ENCODE measurements at regions not wholly inside any gene's neighbourhood (a gene's known extent, or its start where the extent isn't known, plus 50 kb on each side); places are given as distances from the start of the nearest gene placed in this dataset.
"Not testable (repeated sequence)": the region's sequence is repeated elsewhere in the genome, so short reads cannot be mapped to it uniquely, and the experiment has no call there.

DNA sequence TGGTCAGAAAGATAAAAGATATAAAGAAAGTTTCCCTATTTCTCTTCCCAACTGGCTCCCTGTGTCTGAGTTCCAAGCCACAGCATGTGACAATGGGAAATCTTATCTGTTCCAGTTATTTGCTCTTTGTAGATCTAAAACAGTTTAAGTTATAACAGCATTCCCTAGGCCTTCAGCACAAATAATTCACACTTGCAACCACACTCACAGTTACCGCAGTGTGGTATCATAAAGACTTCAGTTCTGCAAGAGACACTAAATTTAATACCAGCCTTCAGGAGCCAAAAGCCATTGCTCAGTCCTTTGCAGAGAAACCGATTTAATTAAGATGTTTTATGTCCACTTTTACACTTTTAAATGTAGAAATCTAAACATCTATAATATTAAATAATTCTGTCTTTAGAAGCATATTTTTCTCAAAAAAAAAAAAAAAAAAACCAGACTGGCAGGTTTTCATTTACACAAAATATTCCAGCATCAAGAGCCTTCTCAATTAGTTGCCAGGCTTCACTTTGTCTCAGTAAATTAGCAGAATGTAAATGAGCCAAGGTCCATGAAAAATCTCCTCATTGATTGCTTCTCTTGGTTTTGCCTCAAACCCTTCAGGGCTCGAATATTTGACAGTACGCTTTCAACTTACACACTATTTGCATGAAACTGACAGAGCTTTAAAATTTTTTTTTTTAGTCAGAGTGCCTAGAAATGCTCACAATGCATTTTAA is 300.0 kb upstream of the DDI1 start:
- no peak for DNase-seq

GRCh38 chr11:103737037-103737622 is 299.3 kb upstream of the DDI1 start:
- no peak for DNase-seq

DNA sequence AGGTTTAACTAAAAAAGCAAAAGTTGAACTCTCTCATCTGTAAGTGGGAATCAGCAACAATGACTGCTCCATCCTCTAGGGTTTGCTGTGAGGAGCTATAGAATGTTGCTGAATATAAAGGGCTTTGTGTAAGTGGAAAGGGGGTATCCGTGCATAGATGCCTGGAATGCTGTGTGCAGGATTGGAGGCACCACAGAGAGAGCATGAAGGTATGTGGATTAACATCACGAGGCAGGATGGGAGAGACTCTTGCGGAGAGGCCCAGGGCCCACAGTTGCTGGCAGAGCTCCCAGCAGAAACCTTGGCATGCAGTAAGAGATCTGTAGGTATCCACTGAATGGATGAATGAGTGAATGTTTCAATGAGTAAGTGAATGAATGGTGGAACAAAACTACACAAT is 298.7 kb upstream of the DDI1 start:
- no peak for DNase-seq

- DNase-seq: not testable (repeated sequence)
Observed at GRCh38 chr11:103739074-103739796, 297.2 kb upstream of the DDI1 start.

- DNase-seq: no peak
Observed at GRCh38 chr11:103744496-103745153, 291.8 kb upstream of the DDI1 start.

DNA sequence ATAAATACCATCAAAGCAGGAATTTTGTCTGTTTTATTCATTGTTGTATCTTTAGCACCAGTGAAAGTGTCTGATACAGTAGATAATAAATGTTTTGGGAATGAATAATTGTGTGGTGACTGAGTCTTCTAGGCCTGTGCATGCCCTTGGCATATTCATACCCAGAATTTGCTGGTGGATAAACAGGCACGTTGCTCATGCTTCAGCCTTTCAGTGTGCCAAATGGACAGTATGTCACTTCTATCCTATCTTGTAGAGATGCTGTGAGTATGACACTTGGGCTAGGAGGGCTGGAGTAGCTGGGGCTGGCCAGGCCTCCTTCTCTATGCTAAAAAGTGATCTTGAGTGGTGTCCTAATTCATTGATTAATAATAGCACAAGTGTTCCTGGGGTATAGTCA is 287.3 kb upstream of the DDI1 start:
- no peak for DNase-seq

DNA sequence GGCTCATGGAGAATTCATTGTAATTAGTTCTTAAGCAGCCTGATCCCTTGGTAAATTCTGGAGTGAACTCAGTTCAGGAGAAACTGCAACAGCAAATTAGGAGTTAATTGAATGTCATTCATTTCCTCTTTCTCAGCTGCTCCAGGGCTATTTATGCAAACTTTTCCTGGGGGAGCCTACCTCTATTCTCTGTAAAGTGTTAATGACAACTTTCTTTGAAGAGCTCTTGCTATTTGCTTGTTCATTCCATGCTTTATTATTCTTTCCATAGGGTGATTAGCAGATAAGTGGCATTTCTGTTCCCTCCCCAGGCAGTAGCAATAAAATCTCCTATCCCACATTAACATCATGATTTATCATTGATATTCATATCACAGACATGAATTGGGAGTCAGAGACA is 267.6 kb upstream of the DDI1 start:
- peak; percentile 39 for DNase-seq

GRCh38 chr11:103773059-103773458 is 263.4 kb upstream of the DDI1 start:
- DNase-seq: no peak

GRCh38 chr11:103773537-103773936 is 262.9 kb upstream of the DDI1 start:
- DNase-seq: no peak

- no peak for DNase-seq
Observed at GRCh38 chr11:103779054-103779453, 257.4 kb upstream of the DDI1 start.

- DNase-seq: no peak
Observed at GRCh38 chr11:103789952-103790351, 246.5 kb upstream of the DDI1 start.

DNA sequence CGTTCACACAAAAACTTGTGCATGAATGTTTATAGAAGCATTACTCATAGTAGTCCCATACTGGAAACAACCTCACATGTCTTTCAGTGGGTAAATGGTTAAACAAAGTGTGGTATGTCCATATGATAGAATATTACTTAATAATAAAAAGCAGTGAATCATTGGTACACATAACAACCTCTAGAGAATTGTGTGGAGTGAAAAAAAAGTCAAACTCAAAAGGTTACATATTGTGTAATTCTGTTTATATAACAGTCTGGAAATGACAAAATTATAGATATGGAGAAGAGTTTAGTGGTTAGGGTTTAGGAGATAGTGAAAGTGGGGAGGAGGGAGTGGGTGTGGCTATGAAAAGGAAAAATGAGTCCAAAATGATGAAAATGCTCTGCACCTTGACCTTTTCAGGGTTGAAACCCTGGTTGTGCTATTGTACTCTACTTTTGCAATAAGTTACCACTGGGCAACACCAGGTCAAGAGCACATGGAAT is 243.4 kb upstream of the DDI1 start:
- no peak for DNase-seq

DNA sequence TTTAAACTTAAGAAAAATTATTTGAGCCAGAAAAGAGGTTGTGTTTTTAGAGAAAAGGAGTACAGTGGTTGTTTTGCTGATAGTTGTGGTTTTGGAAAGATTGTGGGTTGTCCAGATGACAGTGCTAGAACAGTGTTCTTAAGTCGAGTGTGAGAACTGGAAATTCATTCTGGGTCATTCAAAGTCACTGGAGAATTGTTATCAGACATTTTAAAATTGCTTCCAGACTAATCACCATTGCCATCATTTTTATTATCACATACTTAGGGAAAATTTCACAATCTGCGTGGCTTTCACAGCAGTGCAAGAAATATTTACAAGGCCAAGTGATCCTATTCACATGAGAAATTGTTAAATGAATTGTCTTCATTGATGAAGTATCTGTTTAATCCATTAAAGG is 242.2 kb upstream of the DDI1 start:
- no peak for DNase-seq

GRCh38 chr11:103798026-103798425 is 238.4 kb upstream of the DDI1 start:
- no peak for DNase-seq

GRCh38 chr11:103798446-103798845 is 238.0 kb upstream of the DDI1 start:
- no peak for DNase-seq

DNA sequence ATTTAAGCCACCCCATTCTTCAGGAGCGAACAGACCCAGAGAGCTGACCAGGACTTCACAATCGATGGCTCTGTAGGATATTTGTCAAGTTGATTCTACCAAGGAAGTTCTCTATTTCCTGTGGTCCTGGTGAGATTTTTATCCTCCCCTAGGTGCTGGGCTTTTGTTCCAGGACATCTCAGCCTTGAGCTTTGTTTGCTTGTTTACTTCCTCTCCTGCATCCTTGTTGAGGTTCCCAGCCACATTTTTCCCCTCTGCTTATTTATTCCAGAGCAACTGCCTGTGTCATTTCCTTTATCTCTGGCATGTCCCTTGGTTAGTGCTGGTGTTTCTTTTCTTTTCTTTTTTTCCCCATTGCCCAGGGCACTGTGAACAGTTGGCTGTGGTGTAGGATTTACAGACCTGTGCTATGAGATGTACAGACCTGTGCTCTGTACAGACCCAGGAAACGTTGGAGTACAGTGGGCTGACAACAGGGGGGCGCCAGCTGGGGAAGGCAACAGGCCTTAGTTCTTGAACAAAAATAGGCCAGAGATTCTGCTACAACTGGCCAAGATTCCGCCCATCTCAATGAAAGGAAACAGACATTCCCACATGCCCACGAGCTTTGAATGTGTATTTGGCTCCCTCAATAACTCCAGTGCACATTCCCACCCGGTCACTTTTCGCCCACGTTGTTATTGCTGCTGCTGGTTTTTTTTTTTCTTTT is 235.9 kb upstream of the DDI1 start:
- DNase-seq: no peak

GRCh38 chr11:103803062-103803461 is 233.4 kb upstream of the DDI1 start:
- no peak for DNase-seq

DNA sequence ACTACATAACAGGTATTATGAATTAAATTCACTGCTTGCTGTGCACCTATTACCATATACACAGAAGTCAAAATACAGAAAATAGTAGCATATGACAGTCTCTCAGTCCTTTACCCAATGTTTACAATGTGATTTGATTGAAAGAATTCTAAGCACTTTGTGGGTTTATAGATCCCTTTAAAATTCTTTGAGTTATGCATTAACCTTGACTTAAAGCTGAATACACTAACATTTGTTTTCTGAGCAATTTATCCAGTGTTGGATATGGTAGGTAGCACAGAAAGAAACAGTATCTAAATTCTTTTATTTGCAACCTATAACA is 230.8 kb upstream of the DDI1 start:
- no peak for DNase-seq

DNA sequence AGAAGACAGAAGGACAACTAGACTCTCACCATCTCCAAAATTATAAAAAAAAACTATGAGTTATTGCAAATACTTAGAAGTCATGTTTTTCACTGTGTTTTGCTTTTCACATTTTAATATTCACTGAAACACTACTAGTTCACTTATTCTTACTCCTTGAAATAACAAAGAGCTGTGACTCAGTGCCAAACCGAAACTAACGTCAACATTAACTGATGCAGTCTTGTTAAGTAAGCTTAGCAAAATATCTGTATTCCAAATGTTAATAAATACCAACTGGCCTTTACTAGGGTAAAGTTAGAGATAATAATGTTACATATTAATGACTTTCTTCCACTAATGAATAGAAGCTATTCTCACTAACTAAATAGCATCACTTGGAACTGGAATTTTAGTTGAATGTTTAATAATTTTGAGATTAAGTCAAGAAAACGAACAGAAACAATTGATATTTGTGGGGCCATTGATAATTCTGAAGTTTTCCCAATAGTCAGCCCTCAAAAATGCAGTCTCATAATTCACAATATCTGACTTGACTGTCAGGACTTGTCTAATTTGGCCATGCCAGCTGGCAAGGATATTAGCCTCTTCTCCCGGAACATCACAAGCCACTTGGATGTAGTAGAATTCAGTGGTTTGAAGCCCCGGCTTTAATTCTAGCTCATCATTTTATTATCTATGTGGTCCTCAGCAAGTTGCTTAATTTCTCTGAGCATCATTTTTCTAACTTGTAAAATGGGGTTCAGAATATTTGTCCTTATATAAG is 230.1 kb upstream of the DDI1 start:
- DNase-seq: no peak

DNA sequence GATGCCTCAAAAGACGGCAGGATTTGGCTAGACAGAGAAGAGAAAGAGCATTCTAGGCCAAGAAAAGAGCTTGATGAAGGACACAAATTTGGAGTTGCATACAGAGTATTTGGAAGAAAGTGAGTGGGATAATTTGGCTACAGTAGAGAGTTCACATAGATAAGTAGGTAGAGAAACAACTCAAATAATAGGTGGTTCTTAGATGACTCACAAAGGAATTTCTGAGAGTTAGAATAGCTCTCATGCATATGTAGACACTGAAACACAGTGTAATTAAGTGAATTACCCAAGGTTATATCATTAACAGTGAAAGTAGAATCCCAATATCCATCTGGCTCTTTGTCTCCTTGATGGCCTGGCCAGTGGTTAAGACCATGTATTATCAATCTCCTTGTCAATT is 228.6 kb upstream of the DDI1 start:
- no peak for DNase-seq

DNA sequence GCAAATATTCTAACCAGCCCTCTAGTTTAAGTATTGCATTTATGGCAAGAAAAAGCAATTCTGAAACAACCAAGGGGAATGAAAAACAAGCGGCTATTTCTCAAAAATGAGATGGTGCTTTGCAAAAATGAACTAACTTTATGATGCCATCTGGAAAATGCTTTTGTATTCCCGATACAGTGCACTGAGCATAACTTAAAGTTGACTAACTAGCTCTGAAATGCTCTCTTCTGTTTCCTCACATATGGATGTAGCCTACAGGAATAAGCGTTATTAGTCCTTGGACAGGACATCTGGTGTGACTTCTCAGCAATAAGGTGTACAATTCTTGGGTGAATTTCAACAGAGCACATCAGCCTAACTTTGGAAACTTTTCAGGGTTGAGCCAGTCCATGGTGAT is 228.2 kb upstream of the DDI1 start:
- no peak for DNase-seq

- no peak for DNase-seq
Observed at GRCh38 chr11:103811870-103812455, 224.5 kb upstream of the DDI1 start.

Data from NCI-H774 (cell line).